ENCODE measurements at regions not wholly inside any gene's neighbourhood (a gene's known extent, or its start where the extent isn't known, plus 50 kb on each side); places are given as distances from the start of the nearest gene placed in this dataset.

- TF ChIP-seq CTCF (IDR thresholded peaks at IDR 0.05 in 8 of 11, conservative IDR thresholded peaks at IDR 0.05 in 3 of 11): no peak
- no peak for TF ChIP-seq POLR2A (IDR thresholded peaks at IDR 0.05)
These were observed 168.0 kb downstream of the FOXO1 start for GRCh38 chr13:40498461-40498860.
